ENCODE measurements at regions not wholly inside any gene's neighbourhood (a gene's known extent, or its start where the extent isn't known, plus 50 kb on each side); places are given as distances from the start of the nearest gene placed in this dataset.
"Not testable (repeated sequence)": the region's sequence is repeated elsewhere in the genome, so short reads cannot be mapped to it uniquely, and the experiment has no call there.

- no peak for DNase-seq (ENCODE audit: low spot score)
These were observed 712.4 kb upstream of the LCORL start for GRCh38 chr4:18733961-18734360.

GRCh38 chr4:18722748-18723191, 701.2 kb upstream of the LCORL start:
- DNase-seq (ENCODE audit: low spot score): no peak

- no peak for DNase-seq (ENCODE audit: low spot score)
These were observed 676.7 kb upstream of the LCORL start for GRCh38 chr4:18698119-18698883.

GRCh38 chr4:18695733-18696527, 674.4 kb upstream of the LCORL start:
- no peak for DNase-seq (ENCODE audit: low spot score)

- DNase-seq (ENCODE audit: low spot score): no peak
These were observed 670.1 kb upstream of the LCORL start for GRCh38 chr4:18691431-18692200.

GRCh38 chr4:18690291-18690955, 668.9 kb upstream of the LCORL start:
- DNase-seq (ENCODE audit: low spot score): no peak

GRCh38 chr4:18689308-18690115, 668.0 kb upstream of the LCORL start:
- DNase-seq (ENCODE audit: low spot score): no peak

- DNase-seq (ENCODE audit: low spot score): not testable (repeated sequence)
These were observed 666.8 kb upstream of the LCORL start for GRCh38 chr4:18688351-18688750.

GRCh38 chr4:18686338-18687037, 664.9 kb upstream of the LCORL start:
- DNase-seq (ENCODE audit: low spot score): no peak

GRCh38 chr4:18684932-18685331, 663.4 kb upstream of the LCORL start:
- no peak for DNase-seq (ENCODE audit: low spot score)

- DNase-seq (ENCODE audit: low spot score): no peak
These were observed 655.0 kb upstream of the LCORL start for GRCh38 chr4:18676526-18676915.

- no peak for DNase-seq (ENCODE audit: low spot score)
These were observed 654.3 kb upstream of the LCORL start for GRCh38 chr4:18675586-18676525.

- DNase-seq (ENCODE audit: low spot score): no peak
These were observed 648.5 kb upstream of the LCORL start for GRCh38 chr4:18670034-18670433.

GRCh38 chr4:18669390-18669789, 647.8 kb upstream of the LCORL start:
- DNase-seq (ENCODE audit: low spot score): no peak

GRCh38 chr4:18666322-18666721, 644.8 kb upstream of the LCORL start:
- DNase-seq (ENCODE audit: low spot score): no peak

- DNase-seq (ENCODE audit: low spot score): no peak
These were observed 642.6 kb upstream of the LCORL start for GRCh38 chr4:18664171-18664570.

- DNase-seq (ENCODE audit: low spot score): no peak
These were observed 623.8 kb upstream of the LCORL start for GRCh38 chr4:18645351-18645750.

- no peak for DNase-seq (ENCODE audit: low spot score)
These were observed 619.8 kb upstream of the LCORL start for GRCh38 chr4:18641334-18641733.

GRCh38 chr4:18638031-18638430, 616.5 kb upstream of the LCORL start:
- DNase-seq (ENCODE audit: low spot score): no peak

Data from HuH-7.5 (cell line).